HCT116 (cell line): ENCODE measurements at regions not wholly inside any gene's neighbourhood (a gene's known extent, or its start where the extent isn't known, plus 50 kb on each side); places are given as distances from the start of the nearest gene placed in this dataset.

ENCODE experiments used
- EGR1 ChIP-seq: IDR thresholded peaks from 2 replicates; pipeline ENCODE4 v1.6.1; 2012; ENCODE audit warnings: low read depth
- EZH2phosphoT487 ChIP-seq: fragments of 200-600 bp; IDR thresholded peaks from 2 replicates; pipeline ENCODE4 v1.6.1; 2018; ENCODE audit warnings: antibody characterized with exemption, borderline replicate concordance
- SIN3A ChIP-seq: IDR thresholded peaks from 2 replicates; pipeline ENCODE4 v1.6.1; 2012; ENCODE audit warnings: low read depth

- TF ChIP-seq EZH2phosphoT487 (no peak), EGR1 (no peak), SIN3A (no peak)
Observed at GRCh38 chr7:93737953-93738352, 152.6 kb downstream of the TFPI2 start.
